SK-N-MC (cell line): ENCODE measurements at regions not wholly inside any gene's neighbourhood (a gene's known extent, or its start where the extent isn't known, plus 50 kb on each side); places are given as distances from the start of the nearest gene placed in this dataset.

Experiments
- DNase-seq: peaks from one replicate; pipeline ENCODE4 v3.0.0-alpha.2; 2011; ENCODE audit warnings: low read depth, low spot score
- H3K27ac ChIP-seq: fragments of 200-600 bp; sonication (generic); 2 replicates; pipeline ENCODE4 v1.5.1; 2016; ENCODE audit warnings: mixed run types
- H3K36me3 ChIP-seq: fragments of 200-600 bp; sonication (generic); 2 replicates; pipeline ENCODE4 v1.6.1; 2017; ENCODE audit warnings: antibody characterized with exemption, low read length, mixed read lengths; ENCODE audit not compliant: insufficient read depth
- H3K4me3 ChIP-seq: fragments of 200-600 bp; sonication (generic); 2 replicates; pipeline ENCODE4 v1.5.1; 2016
- H3K9ac ChIP-seq: fragments of 200-600 bp; sonication (generic); 2 replicates; pipeline ENCODE4 v1.8.0; 2017; ENCODE audit warnings: mixed run types, mixed read lengths; ENCODE audit not compliant: insufficient read length
- H3K9me3 ChIP-seq: fragments of 200-600 bp; sonication (generic); 2 replicates; pipeline ENCODE4 v1.6.1; 2017; ENCODE audit warnings: low read depth, mild to moderate bottlenecking, antibody characterized with exemption, low read length, moderate library complexity, mixed read lengths
- EZH2 ChIP-seq: fragments of 200-600 bp; sonication (generic); IDR thresholded peaks from one replicate; pipeline ENCODE4 v1.6.1; 2017; ENCODE audit warnings: antibody characterized with exemption
- FOXP2 ChIP-seq: optimal IDR thresholded peaks from 2 replicates; pipeline ENCODE3; 2011; ENCODE audit warnings: mild to moderate bottlenecking, moderate library complexity; ENCODE audit not compliant: insufficient read depth; ENCODE audit errors: extremely low read length, control extremely low read depth
- POLR2AphosphoS5 ChIP-seq: IDR thresholded peaks from 2 replicates; pipeline ENCODE4 v1.6.1; 2012; ENCODE audit warnings: mild to moderate bottlenecking, low read depth, low read length, borderline replicate concordance

DNA sequence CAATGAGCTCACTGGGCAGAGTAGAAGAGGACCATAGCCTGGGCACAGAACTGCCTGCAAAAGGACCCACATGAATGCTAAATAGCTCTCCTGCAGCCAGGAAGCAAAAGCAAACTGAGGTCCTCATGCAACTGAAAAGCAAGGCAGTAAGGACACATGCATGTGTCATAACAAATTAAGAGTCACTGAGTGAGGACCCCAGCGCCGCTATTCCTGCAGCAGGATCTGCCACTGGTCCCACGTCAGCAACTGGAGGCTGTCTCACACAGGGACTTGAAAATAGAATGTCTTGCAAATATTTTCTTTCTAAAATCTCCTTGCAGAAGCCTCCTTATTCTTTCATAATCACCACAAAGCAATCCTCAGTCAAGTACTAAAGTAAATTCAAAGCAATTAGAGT lies 559.6 kb upstream of the DAB1 start:
- no peaks in the 10 kb centered on the region for H3K9me3 ChIP-seq
- no peak overlapping the region for H3K27ac ChIP-seq
- no peaks in the 10 kb centered on the region for H3K36me3 ChIP-seq
- H3K9ac ChIP-seq, result no peak overlapping the region
- no peak overlapping the region for H3K4me3 ChIP-seq
- no peak for DNase-seq
- TF ChIP-seq EZH2, result no peak
- no peak for TF ChIP-seq POLR2AphosphoS5
- no peak for TF ChIP-seq FOXP2

DNA sequence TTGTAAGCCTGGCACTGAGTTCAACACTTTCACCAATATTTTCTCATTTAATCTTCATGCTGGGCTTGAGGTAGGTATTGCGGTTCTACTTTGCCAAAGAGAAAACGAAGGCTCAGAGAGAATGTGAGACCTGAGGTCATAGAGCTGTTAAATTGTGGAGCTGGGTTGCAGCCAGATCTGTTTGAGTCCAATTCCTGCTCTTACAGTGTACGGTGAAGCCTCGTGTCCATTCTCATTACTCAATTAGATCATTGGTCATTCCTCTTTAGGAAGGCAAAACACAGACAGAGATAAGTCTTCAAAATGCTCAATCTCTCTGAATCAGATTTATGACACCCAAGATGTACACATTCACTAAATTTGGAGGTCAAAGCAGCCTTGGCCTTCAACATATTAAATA lies 559.0 kb upstream of the DAB1 start:
- Histone ChIP-seq H3K36me3 (no peaks in the 10 kb centered on the region), H3K4me3 (no peak overlapping the region), H3K9me3 (no peaks in the 10 kb centered on the region), H3K27ac (no peak overlapping the region), H3K9ac (no peak overlapping the region)
- TF ChIP-seq EZH2 (no peak), POLR2AphosphoS5 (no peak), FOXP2 (no peak)
- no peak for DNase-seq

- Histone ChIP-seq H3K36me3 (no peaks in the 10 kb centered on the region), H3K9ac (no peak overlapping the region), H3K9me3 (no peaks in the 10 kb centered on the region), H3K27ac (no peak overlapping the region), H3K4me3 (no peak overlapping the region)
- DNase-seq, result no peak
- TF ChIP-seq POLR2AphosphoS5 (no peak), FOXP2 (no peak), EZH2 (no peak)
These were observed 552.4 kb upstream of the DAB1 start for GRCh38 chr1:57976216-57976615.

- TF ChIP-seq POLR2AphosphoS5 (no peak), EZH2 (no peak), FOXP2 (no peak)
- Histone ChIP-seq H3K9me3 (no peaks in the 10 kb centered on the region), H3K4me3 (no peak overlapping the region), H3K27ac (no peak overlapping the region), H3K36me3 (no peaks in the 10 kb centered on the region), H3K9ac (no peak overlapping the region)
- DNase-seq, result no peak
These were observed 544.5 kb upstream of the DAB1 start for GRCh38 chr1:57968321-57968720.

DNA sequence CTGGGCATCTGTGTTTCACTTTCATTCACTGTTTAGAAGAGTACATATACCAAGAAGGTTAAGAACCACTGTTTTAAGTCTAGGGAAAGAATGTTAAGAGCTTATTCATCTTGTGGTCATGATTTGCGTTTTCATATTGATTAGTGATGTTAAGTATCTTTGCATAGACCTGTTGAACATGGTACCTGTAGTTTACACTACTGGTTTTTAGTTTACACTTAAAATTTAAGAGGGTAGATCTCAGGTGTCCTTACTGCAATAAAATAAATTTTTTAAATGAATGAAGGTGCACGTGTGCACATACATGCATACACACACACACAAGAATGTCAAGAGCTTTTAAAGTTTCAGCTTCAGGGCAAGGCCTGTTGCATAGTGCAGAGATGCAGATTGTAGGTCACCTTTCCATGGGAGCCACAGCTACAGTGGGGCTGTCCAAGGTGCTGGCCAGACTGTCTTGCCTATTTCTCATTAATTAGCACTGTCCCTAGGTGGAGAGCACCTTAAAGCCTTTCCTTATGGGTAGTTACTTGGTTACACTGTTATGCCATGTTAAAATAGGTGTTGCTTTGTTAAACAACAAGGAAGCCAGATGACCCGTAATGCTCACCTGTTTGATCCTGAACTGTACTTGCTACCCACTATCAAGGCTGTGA lies 543.0 kb upstream of the DAB1 start:
- Histone ChIP-seq H3K9me3 (no peaks in the 10 kb centered on the region), H3K36me3 (no peaks in the 10 kb centered on the region), H3K27ac (no peak overlapping the region), H3K9ac (no peak overlapping the region), H3K4me3 (no peak overlapping the region)
- no peak for DNase-seq
- TF ChIP-seq POLR2AphosphoS5 (no peak), EZH2 (no peak), FOXP2 (no peak)

- DNase-seq, result no peak
- Histone ChIP-seq H3K27ac (no peak overlapping the region), H3K4me3 (no peak overlapping the region), H3K36me3 (no peaks in the 10 kb centered on the region), H3K9ac (no peak overlapping the region), H3K9me3 (no peaks in the 10 kb centered on the region)
- TF ChIP-seq EZH2 (no peak), FOXP2 (no peak), POLR2AphosphoS5 (no peak)
These were observed 542.5 kb upstream of the DAB1 start for GRCh38 chr1:57966340-57966739.

GRCh38 chr1:57963581-57963980 lies 539.7 kb upstream of the DAB1 start:
- DNase-seq, result no peak
- Histone ChIP-seq H3K27ac (no peak overlapping the region), H3K36me3 (no peaks in the 10 kb centered on the region), H3K9ac (no peak overlapping the region), H3K4me3 (no peak overlapping the region), H3K9me3 (no peaks in the 10 kb centered on the region)
- TF ChIP-seq EZH2 (no peak), FOXP2 (no peak)

DNA sequence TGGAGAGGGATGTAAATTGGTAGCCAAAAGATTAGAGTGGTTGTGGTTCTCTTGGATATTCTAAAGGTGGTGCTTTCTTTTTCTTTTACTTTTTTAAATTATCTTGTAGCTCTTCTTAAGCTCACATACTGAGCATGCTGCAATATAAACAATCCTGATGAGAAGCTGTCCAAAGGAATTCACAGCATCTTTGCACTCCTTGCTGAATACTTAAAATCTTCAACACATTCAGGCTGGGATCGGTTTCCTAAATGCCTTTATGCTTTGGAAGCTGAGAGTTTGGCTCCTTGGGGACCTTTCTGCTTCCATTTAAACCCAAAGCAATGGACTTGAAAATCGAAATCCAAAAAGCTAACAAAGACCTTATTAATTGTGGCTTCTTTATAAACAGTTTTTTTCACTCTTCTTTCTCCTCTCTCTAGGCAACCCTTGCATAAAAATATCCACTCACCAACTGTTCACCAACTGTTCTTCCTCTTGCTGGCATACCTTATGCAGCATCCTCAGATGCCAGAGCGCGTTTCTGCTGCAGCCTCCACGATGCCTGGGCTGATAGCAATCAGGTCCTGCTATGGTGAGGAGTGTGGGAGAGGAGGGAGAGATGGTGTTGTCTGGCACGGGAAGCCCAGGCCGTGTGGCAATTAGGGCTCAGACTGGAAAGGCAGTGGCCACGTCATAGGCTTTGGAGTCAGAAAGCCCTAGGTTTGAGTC lies 535.8 kb upstream of the DAB1 start:
- H3K9me3 ChIP-seq, result no peaks in the 10 kb centered on the region
- H3K4me3 ChIP-seq, result no peak overlapping the region
- no peaks in the 10 kb centered on the region for H3K36me3 ChIP-seq
- no peak for TF ChIP-seq FOXP2
- TF ChIP-seq EZH2, result no peak
- no peak for TF ChIP-seq POLR2AphosphoS5
- no peak overlapping the region for H3K9ac ChIP-seq
- DNase-seq, result no peak
- no peak overlapping the region for H3K27ac ChIP-seq

GRCh38 chr1:57957576-57957975 lies 533.7 kb upstream of the DAB1 start:
- TF ChIP-seq EZH2 (no peak), POLR2AphosphoS5 (no peak), FOXP2 (no peak)
- H3K4me3 ChIP-seq, result no peak overlapping the region
- no peak for DNase-seq

More at GRCh38 chr1:57957576-57957975, 533.7 kb upstream of the DAB1 start:
- Histone ChIP-seq H3K36me3 (no peaks in the 10 kb centered on the region), H3K9me3 (no peaks in the 10 kb centered on the region), H3K9ac (no peak overlapping the region), H3K27ac (no peak overlapping the region)
